ENCODE measurements at regions not wholly inside any gene's neighbourhood (a gene's known extent, or its start where the extent isn't known, plus 50 kb on each side); places are given as distances from the start of the nearest gene placed in this dataset.

- no peak for TF ChIP-seq CTCF (IDR thresholded peaks at IDR 0.05)
- no peak for TF ChIP-seq USF1 (IDR thresholded peaks at IDR 0.05; ENCODE audit: borderline replicate concordance, low read depth)
- TF ChIP-seq TCF12 (IDR thresholded peaks at IDR 0.05), result no peak
- no peak for TF ChIP-seq GATA2 (CRISPR knock-in tag; IDR thresholded peaks at IDR 0.05)
- no peak for TF ChIP-seq PBX3 (IDR thresholded peaks at IDR 0.05)
Observed at GRCh38 chr1:69291541-69291940, 276.2 kb upstream of the LRRC7 start (continued).

- Histone ChIP-seq H3K4me1 (ENCODE audit: control insufficient read depth in 1 of 2, insufficient read depth in 2 of 2, low read depth in 1 of 2, low read length in 1 of 2) (no peaks in the 10 kb centered on the region), H3K9me2 (no peaks in the 10 kb centered on the region), H3K27ac (ENCODE audit: low read depth in 2 of 2, low read length in 1 of 2) (no peak overlapping the region), H3K4me3 (ENCODE audit: low read depth in 2 of 2, low read length in 1 of 2) (no peak overlapping the region), H3K27me3 (ENCODE audit: insufficient read depth) (no peaks in the 10 kb centered on the region), H4K20me1 (ENCODE audit: insufficient read depth) (no peaks in the 10 kb centered on the region), H3K4me2 (no peak overlapping the region), H3F3A (replicated peaks; ENCODE audit: insufficient read depth) (no peaks in the 10 kb centered on the region), H3K9ac (no peak overlapping the region), H3K79me2 (ENCODE audit: insufficient read depth) (no peaks in the 10 kb centered on the region), H2AFZ (ENCODE audit: low read depth) (no peak overlapping the region), H3K36me3 (replicated peaks in 1 of 2; ENCODE audit: control insufficient read depth in 1 of 2, insufficient read depth in 2 of 2, low read length in 1 of 2) (no peaks in the 10 kb centered on the region), H3K9me3 (no peaks in the 10 kb centered on the region)
- POLR2A ChIA-PET, result no interaction called here
- WGBS (ENCODE audit: low lambda C conversion rate), result 74% methylated on average over 3 of the region's 3 CpGs
- no peak for DNase-seq
- CTCF ChIA-PET, result no interaction called here
- TF ChIP-seq SIN3A (IDR thresholded peaks at IDR 0.05; ENCODE audit: borderline replicate concordance, low read depth, low read length) (no peak), FOSL2 (IDR thresholded peaks at IDR 0.05; ENCODE audit: borderline replicate concordance, low read depth) (no peak), TAF1 (IDR thresholded peaks at IDR 0.05; ENCODE audit: borderline replicate concordance, low read depth, low read length) (no peak), SMC3 (IDR thresholded peaks at IDR 0.05; ENCODE audit: low read depth, low read length) (no peak), USF2 (IDR thresholded peaks at IDR 0.05; ENCODE audit: borderline replicate concordance, low read depth, low read length) (no peak), ELF1 (IDR thresholded peaks at IDR 0.05) (no peak), FOXM1 (IDR thresholded peaks at IDR 0.05; ENCODE audit: low read depth) (no peak), RAD21 (IDR thresholded peaks at IDR 0.05; ENCODE audit: low read length) (no peak), MXI1 (IDR thresholded peaks at IDR 0.05; ENCODE audit: low read depth, low read length) (no peak), RFX5 (IDR thresholded peaks at IDR 0.05; ENCODE audit: low read length) (no peak), GATA2 (CRISPR knock-in tag; IDR thresholded peaks at IDR 0.05) (no peak), RXRA (IDR thresholded peaks at IDR 0.05; ENCODE audit: borderline replicate concordance, low read depth) (no peak), NFIC (IDR thresholded peaks at IDR 0.05; ENCODE audit: borderline replicate concordance) (no peak), MAX (IDR thresholded peaks at IDR 0.05; ENCODE audit: low read depth) (no peak), MEF2A (IDR thresholded peaks at IDR 0.05; ENCODE audit: borderline replicate concordance, low read depth) (no peak), PBX3 (IDR thresholded peaks at IDR 0.05) (no peak), CTCF (IDR thresholded peaks at IDR 0.05) (no peak), POLR2AphosphoS5 (IDR thresholded peaks at IDR 0.05; ENCODE audit: low read depth, low read length) (no peak)
Observed at GRCh38 chr1:69292833-69293232, 274.9 kb upstream of the LRRC7 start.

All from SK-N-SH (cell line).